HEK293T (cell line): ENCODE measurements at regions not wholly inside any gene's neighbourhood (a gene's known extent, or its start where the extent isn't known, plus 50 kb on each side); places are given as distances from the start of the nearest gene placed in this dataset.

Source experiments
- ARNT ChIP-seq: fragments of 450-650 bp; IDR thresholded peaks from 2 replicates; pipeline ENCODE4 v1.6.1; 2017; ENCODE audit warnings: mild to moderate bottlenecking
- CTBP1 ChIP-seq: fragments of 450-650 bp; IDR thresholded peaks from 2 replicates; pipeline ENCODE4 v1.6.1; 2016; ENCODE audit warnings: borderline replicate concordance
- ELF4 ChIP-seq: fragments of 450-650 bp; IDR thresholded peaks from 2 replicates; pipeline ENCODE4 v1.6.1; 2017; ENCODE audit warnings: antibody characterized with exemption
- FOXK2 ChIP-seq: fragments of 450-650 bp; IDR thresholded peaks from 2 replicates; pipeline ENCODE4 v1.6.1; 2016; ENCODE audit warnings: mild to moderate bottlenecking
- FOXM1 ChIP-seq: fragments of 450-650 bp; IDR thresholded peaks from 2 replicates; pipeline ENCODE4 v1.6.1; 2017; ENCODE audit warnings: mild to moderate bottlenecking, borderline replicate concordance
- HDGF ChIP-seq: fragments of 450-650 bp; IDR thresholded peaks from 2 replicates; pipeline ENCODE4 v1.6.1; 2017; ENCODE audit warnings: antibody characterized with exemption, borderline replicate concordance
- LEF1 ChIP-seq: fragments of 450-650 bp; IDR thresholded peaks from 2 replicates; pipeline ENCODE4 v1.6.1; 2017; ENCODE audit warnings: mild to moderate bottlenecking, borderline replicate concordance
- PKNOX1 ChIP-seq: fragments of 450-650 bp; IDR thresholded peaks from 2 replicates; pipeline ENCODE4 v1.6.1; 2016
- SP1 ChIP-seq: fragments of 450-650 bp; IDR thresholded peaks from 2 replicates; pipeline ENCODE4 v1.6.1; 2017
- SUZ12 ChIP-seq: fragments of 450-650 bp; IDR thresholded peaks from 2 replicates; pipeline ENCODE4 v1.6.1; 2016; ENCODE audit warnings: mild to moderate bottlenecking
- TARDBP ChIP-seq: fragments of 450-650 bp; IDR thresholded peaks from 2 replicates; pipeline ENCODE4 v1.6.1; 2016

- TF ChIP-seq FOXK2 (no peak), ELF4 (no peak), PKNOX1 (no peak), ARNT (no peak), SUZ12 (no peak), HDGF (no peak), FOXM1 (no peak), CTBP1 (no peak), SP1 (no peak), TARDBP (no peak), LEF1 (no peak)
Measured at GRCh38 chr15:46461416-46461815, 826.6 kb downstream of the SQOR start.
